ENCODE measurements at regions not wholly inside any gene's neighbourhood (a gene's known extent, or its start where the extent isn't known, plus 50 kb on each side); places are given as distances from the start of the nearest gene placed in this dataset.
A peak's percentile ranks its signal among the peaks of the same experiment; 100 is the strongest.
"Not testable (repeated sequence)": the region's sequence is repeated elsewhere in the genome, so short reads cannot be mapped to it uniquely, and the experiment has no call there.

- not testable (repeated sequence) for DNase-seq
Measured at GRCh38 chr6:14300189-14300588, 182.6 kb downstream of the CD83 start.

GRCh38 chr6:14300721-14301120 is 183.1 kb downstream of the CD83 start:
- not testable (repeated sequence) for DNase-seq

DNA sequence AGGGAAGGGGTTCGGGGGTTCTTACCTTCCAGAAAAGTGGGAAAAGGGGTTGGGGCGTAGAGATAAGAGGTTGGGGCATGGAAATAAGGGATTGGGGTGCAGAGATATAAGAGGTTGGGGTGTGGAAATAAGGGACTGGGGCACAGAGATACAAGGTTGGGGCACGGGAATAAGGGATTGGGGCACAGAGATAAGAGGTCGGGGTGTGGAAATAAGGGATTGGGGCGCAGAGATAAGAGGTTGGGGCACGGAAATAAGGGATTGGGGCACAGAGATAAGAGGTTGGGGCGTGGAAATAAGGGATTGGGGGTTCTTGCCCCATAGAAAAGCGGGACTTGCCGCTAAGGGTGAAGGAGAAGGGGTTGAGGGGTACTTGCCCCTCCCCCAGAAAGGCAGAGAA is 183.9 kb downstream of the CD83 start:
- not testable (repeated sequence) for DNase-seq

DNA sequence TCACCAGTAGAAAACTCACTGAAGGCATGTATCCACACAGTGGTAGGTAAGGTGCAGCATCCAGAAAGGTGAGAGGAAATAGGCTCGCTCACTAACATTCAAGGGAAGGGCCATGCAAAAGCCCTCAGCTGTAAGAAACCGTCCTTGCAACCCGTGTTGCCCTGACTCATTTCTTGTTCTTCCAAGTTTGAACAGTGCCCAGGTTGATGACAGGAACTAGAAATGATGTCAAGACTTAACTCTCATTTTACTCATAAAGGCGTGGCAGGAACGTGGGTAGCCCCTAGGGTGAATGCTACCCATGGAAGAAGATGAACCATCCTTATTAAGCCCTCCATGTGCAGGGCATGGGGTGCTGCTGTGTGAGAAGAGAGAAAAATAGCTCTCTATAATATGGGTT is 187.6 kb downstream of the CD83 start:
- no peak for DNase-seq

DNA sequence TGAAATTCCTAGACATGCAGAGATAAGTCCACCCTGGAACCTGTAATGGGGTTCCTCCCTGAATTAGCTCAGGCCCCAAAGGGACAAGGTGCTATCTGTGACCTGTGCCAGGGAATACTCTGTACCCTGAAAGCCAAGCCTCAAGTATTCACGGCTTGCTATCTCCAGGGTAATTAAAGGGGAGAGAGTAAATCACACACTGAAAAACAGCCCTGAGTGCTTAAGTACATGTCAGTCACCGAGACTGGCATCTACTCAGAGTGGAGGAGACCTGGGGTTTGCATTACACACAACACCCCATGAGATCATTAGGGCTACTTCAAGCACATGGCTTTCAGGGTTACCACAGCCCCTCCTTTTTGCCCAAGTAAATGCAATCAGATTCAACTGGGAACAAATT is 188.1 kb downstream of the CD83 start:
- no peak for DNase-seq

DNA sequence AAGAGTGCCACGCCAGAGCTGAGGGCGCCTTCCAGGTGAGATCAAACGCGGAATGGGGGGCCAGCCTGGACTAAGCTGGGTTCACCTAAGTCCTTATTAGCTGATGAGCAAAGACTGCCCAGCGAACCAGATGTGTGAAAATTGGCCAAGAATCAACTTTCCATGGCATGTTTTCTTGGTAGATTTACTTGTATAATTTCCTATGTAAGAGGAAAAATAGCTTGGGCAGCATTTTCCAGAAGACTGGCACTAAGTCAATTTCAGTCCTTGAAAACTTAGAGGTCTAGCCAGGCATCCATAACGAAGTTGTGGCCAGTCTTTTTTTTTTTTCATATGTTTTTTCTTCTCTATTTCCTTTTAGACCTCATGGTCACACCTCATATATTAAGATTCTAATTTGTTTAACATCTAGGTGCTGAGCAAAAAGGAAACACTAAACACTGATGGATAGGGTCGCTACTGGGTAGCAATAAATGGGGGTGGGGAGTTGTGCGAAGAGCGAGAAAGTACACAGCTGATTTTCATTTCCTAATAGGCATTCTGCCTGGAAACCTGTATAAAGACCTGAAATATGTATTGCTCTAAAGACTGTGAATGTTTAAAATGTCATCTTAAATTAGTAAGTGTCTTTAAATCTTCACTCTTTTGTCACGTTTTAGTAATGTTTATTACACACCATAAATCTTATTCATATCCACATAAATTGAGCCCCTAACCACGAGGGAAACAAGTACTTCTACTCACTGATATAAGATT is 188.8 kb downstream of the CD83 start:
- DNase-seq = no peak

- no peak for DNase-seq
Measured at GRCh38 chr6:14309516-14309915, 191.9 kb downstream of the CD83 start.

GRCh38 chr6:14309951-14310445 is 192.4 kb downstream of the CD83 start:
- DNase-seq = no peak

- DNase-seq = no peak
Measured at GRCh38 chr6:14310960-14311359, 193.4 kb downstream of the CD83 start.

- DNase-seq = no peak
Measured at GRCh38 chr6:14312587-14312986, 195.0 kb downstream of the CD83 start.

DNA sequence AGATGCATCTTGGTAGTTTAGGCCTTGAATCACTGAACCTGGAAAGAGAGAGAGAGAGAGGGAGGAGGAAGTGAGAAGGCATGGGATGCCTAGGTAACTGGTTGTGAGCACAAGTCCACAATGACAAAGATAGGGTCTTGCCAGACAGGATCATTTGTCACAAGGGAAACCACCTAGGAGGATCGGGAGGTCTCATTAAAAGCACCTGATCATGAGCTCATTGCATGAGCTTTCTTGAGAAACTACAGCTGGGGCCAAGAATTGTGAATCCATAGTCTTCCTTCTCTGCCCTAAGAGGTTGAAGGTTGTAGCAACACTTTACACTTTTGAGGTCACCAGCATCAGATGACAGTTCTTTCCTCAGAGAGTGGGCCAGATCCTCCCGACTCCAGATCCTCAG is 195.7 kb downstream of the CD83 start:
- DNase-seq = no peak

DNA sequence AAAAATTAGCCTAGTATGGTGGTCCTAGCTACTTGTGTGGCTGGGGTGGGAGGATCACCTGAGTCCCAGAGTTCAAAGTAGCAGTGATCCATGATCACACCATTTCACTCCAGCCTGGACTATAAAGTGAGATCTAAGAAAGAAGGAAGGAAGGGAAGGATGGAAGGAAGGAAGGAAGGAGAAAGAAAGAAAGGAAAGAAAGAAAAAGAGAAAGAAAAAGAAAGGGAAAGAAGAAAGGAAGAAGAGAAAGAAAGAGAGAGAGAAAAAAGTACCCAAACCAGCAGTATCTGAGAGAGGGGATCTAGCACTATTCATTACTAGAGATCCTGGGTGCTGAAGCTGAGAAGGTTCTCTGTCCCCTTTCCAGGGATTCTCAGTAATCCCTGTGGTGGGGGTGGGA is 197.8 kb downstream of the CD83 start:
- DNase-seq = no peak

- peak; percentile 5 for DNase-seq
Measured at GRCh38 chr6:14316651-14317386, 199.2 kb downstream of the CD83 start.

- DNase-seq = no peak
Measured at GRCh38 chr6:14317387-14317970, 199.9 kb downstream of the CD83 start.

GRCh38 chr6:14320332-14320731 is 202.8 kb downstream of the CD83 start:
- DNase-seq = no peak

DNA sequence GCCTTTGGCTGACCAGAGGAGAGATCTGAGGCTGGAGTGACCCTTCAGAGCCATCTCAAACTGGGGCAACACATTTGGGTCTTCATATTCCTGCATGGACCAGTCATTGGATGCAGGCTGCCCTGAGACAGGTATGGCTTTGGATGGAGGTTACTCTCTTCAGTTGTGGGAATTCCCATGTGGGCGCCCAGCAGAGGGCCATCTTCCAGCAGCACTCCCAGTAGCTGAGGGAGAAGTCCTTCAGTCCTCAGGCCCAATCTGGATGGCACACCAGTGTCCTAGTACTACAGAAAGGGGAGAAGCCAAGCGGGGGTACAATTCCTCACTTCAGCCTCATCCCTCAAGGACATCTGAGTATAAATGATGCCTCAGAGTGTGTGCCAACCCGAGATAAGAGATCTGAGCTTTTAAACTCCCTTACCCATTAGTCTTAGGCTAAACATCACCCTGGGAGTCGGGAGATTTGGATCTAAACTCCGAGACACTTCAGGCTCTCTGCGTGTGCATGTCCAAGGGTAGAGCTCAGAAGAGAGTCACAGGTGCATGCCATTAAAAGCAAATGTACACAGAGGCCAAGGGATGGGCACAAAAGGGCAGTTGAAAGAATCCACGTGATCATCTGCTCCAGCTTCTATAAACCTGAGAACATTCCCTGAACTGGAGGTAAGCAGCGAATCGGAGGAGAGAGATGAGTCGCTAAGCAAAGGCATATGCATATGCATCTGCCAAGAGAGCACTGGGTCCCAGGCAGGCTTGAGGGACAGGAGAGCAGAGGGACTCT is 204.6 kb downstream of the CD83 start:
- DNase-seq = no peak

DNA sequence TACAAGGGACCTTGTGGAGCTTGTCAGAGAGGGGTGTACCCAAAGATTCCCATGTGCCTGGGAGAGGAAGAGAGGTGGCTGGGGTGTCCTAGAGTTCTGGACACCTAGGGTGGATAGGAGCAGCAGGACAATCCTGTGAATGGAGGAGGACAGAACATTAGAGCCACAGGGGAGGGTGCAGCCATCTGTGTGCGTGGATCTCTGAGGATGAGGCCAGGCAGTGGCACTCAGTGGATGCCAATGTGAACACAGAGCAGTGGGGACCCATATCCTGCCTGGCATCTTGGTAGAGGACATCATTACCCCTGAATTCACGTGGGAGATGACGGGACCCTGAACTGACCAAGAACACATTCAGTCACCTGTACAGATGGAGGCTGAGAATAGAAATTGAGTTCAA is 205.3 kb downstream of the CD83 start:
- DNase-seq = no peak

DNA sequence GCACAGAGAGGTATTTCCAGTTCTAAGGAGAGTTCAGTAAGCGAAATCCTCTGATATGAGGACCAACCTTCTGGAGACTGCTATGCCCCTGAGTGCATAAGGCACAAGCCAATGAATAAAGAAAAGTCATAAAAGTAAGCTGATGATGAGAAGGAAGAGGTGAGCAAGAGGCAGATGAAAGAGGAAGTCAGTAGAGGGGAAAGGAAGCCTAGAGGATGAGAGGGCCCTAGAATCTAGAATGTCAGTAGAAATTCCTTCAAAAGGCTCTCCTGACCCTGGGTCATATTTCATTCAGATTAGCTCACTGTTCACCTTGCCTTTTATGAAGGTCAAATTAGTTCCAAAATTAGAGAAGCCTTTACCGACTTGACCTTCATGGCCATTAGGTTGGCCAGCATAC is 209.2 kb downstream of the CD83 start:
- no peak for DNase-seq

DNA sequence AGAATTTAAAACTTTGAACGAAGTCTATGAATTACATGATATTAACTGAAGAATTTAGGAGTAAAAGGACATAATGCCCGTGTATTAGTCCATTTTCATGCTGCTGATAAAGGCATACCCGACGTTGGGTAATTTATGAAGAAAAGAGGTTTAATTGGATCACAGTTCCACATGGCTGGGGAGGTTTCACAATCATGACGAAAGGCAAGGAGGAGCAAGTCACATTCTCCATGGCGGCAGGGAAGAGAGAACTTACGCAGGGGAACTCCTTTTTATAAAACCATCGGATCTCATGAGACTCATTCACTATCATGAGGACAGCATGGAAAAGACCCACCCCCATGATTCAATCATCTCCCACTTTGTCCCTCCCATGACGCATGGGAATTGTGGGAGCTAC is 210.6 kb downstream of the CD83 start:
- DNase-seq = no peak

GRCh38 chr6:14333556-14334305 is 216.2 kb downstream of the CD83 start:
- DNase-seq = no peak

DNA sequence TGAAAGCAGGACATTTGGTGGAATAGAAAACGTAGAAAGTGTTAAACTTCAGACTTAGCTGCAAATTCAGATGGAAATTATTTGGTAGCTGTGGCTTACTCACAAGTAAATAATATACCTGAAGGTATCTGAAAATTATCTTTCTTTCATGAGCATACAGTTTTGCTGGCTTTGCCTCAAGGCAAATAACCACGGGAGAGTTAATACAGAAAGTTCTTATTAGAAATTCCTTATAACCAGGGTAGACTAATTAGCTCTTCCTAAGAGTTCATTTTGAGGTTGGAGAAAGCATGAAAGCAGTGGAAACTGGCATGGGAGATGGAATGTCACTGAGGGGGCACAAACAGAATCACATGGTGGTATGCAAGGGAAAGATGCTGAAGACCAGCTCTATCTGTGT is 217.5 kb downstream of the CD83 start:
- DNase-seq = no peak

- no peak for DNase-seq
Measured at GRCh38 chr6:14337152-14337551, 219.6 kb downstream of the CD83 start.
